AG04450 (cell line): ENCODE measurements at regions not wholly inside any gene's neighbourhood (a gene's known extent, or its start where the extent isn't known, plus 50 kb on each side); places are given as distances from the start of the nearest gene placed in this dataset.

Experiments
- CTCF ChIA-PET: fragments of 300-600, 350-600 bp; formaldehyde crosslinking; extraction: SDS; loops from one replicate; lab custom pipeline; 2022; ENCODE audit warnings: antibody characterized with exemption, inconsistent platforms; lab: Charles Lee
- POLR2A ChIA-PET: fragments of 350-600 bp; formaldehyde crosslinking; extraction: SDS; loops from one replicate; lab custom pipeline; 2021; ENCODE audit warnings: antibody characterized with exemption, inconsistent platforms; lab: Yijun Ruan, JAX
- DNase-seq: peaks from one replicate; pipeline ENCODE4 v3.0.0-alpha.2; 2011; ENCODE audit warnings: low read depth, low spot score
- H3K27ac ChIP-seq: one replicate; pipeline ENCODE4 v1.5.1; 2012; ENCODE audit warnings: low read depth, low read length, control low read depth
- H3K27me3 ChIP-seq: one replicate; pipeline ENCODE4 v1.6.0; 2012; ENCODE audit warnings: low read length; ENCODE audit not compliant: control insufficient read depth, insufficient read depth
- H3K4me3 ChIP-seq: 2 replicates; pipeline ENCODE4 v1.5.1; 2011; ENCODE audit warnings: mild to moderate bottlenecking, low read depth, low read length, control low read depth
- H3K9me3 ChIP-seq: 2 replicates; pipeline ENCODE4 v1.5.1; 2012; ENCODE audit warnings: low read length; ENCODE audit not compliant: control insufficient read depth, insufficient read depth
- TF ChIP-seq, protein P1 (sequence below): IDR thresholded peaks from 2 replicates; pipeline ENCODE4 v1.5.1; 2011; ENCODE audit warnings: low read depth, low read length, control low read depth, inconsistent platforms

DNA sequence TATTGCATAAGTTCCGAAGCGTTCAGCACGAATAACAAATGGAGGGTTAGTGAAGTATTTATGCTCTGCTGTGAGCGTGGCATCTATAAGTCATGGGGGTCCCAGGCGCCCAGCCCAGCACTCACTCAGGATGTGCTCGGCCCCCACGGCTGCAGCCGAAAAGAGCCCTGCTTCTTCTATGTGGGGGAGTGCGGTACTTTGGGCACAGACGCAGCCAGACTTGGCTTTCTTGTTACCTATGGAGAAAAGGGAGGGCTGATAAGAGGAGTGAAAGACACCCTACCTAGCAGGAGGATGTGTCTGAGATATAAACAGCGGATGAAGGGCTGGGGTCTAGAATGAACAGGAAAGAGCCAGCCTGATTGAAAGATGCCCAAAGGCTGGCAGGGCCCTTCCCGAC is 51.4 kb downstream of the MRPL36 start:
- TF ChIP-seq, protein P1, sequence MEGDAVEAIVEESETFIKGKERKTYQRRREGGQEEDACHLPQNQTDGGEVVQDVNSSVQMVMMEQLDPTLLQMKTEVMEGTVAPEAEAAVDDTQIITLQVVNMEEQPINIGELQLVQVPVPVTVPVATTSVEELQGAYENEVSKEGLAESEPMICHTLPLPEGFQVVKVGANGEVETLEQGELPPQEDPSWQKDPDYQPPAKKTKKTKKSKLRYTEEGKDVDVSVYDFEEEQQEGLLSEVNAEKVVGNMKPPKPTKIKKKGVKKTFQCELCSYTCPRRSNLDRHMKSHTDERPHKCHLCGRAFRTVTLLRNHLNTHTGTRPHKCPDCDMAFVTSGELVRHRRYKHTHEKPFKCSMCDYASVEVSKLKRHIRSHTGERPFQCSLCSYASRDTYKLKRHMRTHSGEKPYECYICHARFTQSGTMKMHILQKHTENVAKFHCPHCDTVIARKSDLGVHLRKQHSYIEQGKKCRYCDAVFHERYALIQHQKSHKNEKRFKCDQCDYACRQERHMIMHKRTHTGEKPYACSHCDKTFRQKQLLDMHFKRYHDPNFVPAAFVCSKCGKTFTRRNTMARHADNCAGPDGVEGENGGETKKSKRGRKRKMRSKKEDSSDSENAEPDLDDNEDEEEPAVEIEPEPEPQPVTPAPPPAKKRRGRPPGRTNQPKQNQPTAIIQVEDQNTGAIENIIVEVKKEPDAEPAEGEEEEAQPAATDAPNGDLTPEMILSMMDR = no peak
- H3K9me3 ChIP-seq = peaks cover 16% of the 10 kb centered on the region
- DNase-seq = no peak
- no peak overlapping the region for H3K27ac ChIP-seq
- ChIA-PET CTCF (no interaction called here), POLR2A (no interaction called here)
- no peaks in the 10 kb centered on the region for H3K27me3 ChIP-seq
- H3K4me3 ChIP-seq = no peak overlapping the region

DNA sequence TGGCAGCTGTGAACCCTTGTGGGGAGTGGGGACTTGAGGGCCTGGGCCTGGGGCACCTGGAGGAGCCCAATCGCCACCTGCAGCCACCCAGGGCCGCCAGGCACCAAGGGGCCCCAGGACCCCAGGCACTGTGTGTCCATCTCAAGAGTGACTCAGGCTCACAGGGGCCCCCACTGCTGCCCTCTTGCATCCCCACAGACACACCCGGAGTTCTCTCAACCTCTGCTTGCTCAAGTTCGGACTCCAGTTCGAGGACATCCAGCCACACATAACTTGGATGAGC is 51.9 kb downstream of the MRPL36 start:
- no peak overlapping the region for H3K27ac ChIP-seq
- H3K4me3 ChIP-seq = no peak overlapping the region
- peaks cover 2% of the 10 kb centered on the region for H3K27me3 ChIP-seq
- DNase-seq = no peak
- POLR2A ChIA-PET = no interaction called here
- CTCF ChIA-PET = no interaction called here
- TF ChIP-seq, protein P1 = no peak
- peaks cover 16% of the 10 kb centered on the region for H3K9me3 ChIP-seq

DNA sequence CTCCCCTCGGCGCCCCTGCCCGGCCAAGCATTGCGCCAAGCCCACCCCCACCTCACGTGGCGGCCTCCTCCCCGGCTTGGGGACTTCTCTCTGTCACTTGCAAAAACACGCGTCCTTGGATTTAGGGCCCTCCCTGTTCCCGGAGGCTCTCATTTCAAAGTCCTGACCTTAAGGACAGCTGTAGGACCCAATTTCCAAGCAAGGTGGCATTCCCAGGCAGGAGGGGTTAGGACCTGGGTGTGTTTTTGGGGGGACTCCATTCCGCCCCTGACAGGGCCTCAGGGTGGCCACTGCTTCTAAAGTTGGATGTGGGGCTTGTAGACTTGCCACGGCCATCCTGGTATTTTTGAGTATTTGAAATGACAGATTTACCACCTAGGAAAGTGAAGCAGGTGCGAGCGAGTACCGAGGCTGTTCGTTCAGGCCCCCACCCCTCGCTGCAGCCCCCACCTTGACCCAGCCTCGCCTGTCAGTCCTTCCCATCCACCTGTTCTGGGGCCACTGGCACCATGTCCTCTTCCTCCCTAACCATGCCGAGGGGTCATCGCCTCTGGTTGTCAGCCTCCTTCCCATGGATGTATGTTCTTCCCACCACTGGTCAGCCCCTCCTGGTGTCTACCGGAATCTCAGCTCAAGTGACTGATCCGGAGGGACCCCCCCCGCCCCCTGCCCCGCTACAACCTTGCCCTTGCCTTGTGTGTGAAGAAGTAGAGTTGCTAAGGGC is 52.4 kb downstream of the MRPL36 start:
- no peak for DNase-seq
- Histone ChIP-seq H3K27ac (no peak overlapping the region), H3K4me3 (no peak overlapping the region), H3K27me3 (peaks cover 2% of the 10 kb centered on the region), H3K9me3 (peaks cover 16% of the 10 kb centered on the region)
- TF ChIP-seq, protein P1 = no peak
- POLR2A ChIA-PET = no interaction called here
- CTCF ChIA-PET = no interaction called here

DNA sequence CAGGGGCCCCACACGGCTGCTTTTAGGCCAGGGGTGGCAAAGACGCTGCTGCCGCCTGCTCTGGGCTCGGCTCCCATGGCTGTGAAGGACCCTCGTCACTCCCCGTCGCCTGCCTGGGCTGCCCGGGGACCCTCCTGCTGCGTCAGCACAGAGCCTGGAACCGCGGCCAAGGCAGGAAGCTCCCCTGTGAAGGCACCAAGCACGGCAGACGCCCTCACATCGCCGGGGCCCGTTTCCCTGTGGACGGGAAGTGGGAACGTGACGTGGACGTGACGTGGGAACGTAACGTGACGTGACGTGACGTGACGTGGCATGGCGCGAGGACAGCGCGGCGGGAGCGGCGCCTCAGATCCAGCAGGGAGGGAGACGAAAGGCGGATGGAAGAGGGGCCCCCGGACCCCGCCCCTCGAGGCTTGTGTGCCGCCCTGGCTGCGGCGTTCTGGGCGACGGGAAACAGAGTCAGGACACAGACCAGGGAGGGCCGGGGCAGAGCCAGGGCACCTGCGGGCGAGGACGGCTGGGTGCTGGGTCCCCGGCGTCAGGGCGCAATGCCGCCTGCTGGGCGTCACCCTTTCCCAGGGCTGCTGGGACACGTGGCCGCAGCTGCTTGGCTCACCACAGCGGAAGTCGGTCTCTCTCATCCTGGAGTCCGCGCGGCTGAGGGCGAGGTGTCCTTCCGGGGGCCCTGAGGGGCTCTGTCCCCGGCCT is 53.1 kb downstream of the MRPL36 start:
- Histone ChIP-seq H3K4me3 (no peak overlapping the region), H3K27me3 (peaks cover 2% of the 10 kb centered on the region), H3K27ac (no peak overlapping the region), H3K9me3 (peaks cover 16% of the 10 kb centered on the region)
- ChIA-PET CTCF (no interaction called here), POLR2A (no interaction called here)
- no peak for DNase-seq
- TF ChIP-seq, protein P1 = no peak

DNA sequence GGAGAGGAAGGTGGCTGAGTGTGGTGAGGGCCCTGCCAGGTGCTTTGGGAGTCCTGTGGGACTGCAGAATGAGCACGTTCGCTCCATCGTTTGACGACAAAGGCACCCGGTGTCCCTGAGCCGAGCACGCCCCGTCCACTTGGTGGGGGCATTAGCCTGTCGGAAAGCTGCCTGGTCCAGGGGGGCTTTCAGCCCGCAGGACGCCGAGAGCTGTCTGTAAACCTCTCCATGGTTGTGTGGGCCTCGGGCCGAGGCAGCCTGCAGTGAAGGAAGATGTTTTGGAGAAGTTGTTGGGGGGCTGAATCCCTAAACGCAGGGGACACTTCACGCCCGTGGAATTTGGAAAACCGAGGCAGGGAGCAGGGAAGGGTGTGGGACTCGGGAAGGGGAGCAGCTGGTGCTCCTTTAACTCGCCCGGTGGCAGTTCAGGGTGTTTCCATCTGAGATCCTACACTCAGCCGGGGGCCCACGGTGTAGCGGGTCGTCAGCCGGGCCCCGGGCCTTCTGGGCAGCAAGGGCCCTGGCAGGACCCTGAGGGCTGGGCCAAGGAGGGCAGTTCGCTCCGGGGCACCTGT is 53.8 kb downstream of the MRPL36 start:
- CTCF ChIA-PET = no interaction called here
- H3K4me3 ChIP-seq = no peak overlapping the region

More for the DNA sequence above, 53.8 kb downstream of the MRPL36 start:
- POLR2A ChIA-PET = no interaction called here
- TF ChIP-seq, protein P1 = no peak
- Histone ChIP-seq H3K9me3 (peaks cover 16% of the 10 kb centered on the region), H3K27ac (no peak overlapping the region), H3K27me3 (peaks cover 2% of the 10 kb centered on the region)
- no peak for DNase-seq
